Epithelial cell of proximal tubule (primary cell): ENCODE measurements at regions not wholly inside any gene's neighbourhood (a gene's known extent, or its start where the extent isn't known, plus 50 kb on each side); places are given as distances from the start of the nearest gene placed in this dataset.

Source experiments
- DNase-seq: peaks from one replicate; pipeline ENCODE4 v3.0.0-alpha.2; 2011; ENCODE audit warnings: low read depth
- H3K4me3 ChIP-seq: 2 replicates; pipeline ENCODE4 v1.5.1; 2011; ENCODE audit warnings: low read depth, mild to moderate bottlenecking, low read length
- TF ChIP-seq, protein P1 (sequence below): conservative IDR thresholded peaks from 2 replicates; pipeline ENCODE4 v1.5.1; 2012; ENCODE audit warnings: low read depth, mild to moderate bottlenecking, low read length

DNA sequence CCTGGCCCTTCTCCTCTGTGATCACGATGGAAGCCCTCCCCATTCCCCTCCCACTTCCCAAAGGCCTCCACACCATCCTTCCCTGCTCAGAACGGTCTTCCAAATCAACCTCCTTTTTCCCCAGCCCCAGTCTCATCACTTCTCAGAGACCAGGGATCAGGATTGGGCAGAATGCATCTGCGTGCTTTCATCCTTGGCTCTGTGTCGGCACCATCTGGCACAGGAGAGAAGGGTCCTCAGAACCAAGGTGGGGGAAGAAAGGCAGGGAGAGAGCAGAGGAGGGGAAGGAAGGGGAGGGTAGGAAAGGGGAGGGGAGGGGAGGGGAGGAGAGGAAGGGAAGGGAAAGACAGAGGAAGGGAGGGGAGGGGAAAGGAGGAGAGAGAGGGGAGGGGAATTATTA is 52.4 kb upstream of the FICD start:
- H3K4me3 ChIP-seq: no peak overlapping the region
- TF ChIP-seq, protein P1, sequence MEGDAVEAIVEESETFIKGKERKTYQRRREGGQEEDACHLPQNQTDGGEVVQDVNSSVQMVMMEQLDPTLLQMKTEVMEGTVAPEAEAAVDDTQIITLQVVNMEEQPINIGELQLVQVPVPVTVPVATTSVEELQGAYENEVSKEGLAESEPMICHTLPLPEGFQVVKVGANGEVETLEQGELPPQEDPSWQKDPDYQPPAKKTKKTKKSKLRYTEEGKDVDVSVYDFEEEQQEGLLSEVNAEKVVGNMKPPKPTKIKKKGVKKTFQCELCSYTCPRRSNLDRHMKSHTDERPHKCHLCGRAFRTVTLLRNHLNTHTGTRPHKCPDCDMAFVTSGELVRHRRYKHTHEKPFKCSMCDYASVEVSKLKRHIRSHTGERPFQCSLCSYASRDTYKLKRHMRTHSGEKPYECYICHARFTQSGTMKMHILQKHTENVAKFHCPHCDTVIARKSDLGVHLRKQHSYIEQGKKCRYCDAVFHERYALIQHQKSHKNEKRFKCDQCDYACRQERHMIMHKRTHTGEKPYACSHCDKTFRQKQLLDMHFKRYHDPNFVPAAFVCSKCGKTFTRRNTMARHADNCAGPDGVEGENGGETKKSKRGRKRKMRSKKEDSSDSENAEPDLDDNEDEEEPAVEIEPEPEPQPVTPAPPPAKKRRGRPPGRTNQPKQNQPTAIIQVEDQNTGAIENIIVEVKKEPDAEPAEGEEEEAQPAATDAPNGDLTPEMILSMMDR: no peak
- DNase-seq: no peak

DNA sequence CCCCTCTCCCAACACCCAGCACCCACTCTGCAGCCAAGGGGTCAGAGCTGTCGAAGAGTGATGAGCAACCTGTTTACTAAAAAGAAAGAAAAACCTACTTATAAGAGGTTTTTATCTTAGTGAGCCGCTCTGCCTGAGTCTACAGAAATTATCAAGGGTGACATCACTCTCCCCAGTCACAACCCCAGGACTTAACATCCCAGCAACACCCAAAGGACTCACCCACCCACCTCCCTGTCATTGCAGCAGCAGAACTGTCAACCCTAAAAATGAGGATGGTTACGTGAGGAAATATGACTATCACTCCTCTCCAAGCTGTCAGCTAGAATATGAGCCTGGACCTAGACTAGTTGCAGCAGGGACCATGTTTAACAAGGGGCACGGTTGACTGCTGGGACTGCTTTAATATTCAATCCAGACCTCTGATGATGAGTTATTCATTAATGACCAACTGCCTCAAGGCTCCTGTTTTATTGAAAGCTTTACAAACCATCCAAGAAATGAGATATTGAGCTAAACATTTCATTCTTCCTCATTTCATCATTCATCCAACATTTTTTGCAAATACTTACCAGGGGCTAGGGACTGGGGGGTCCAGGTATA is 53.9 kb upstream of the FICD start:
- TF ChIP-seq, protein P1: no peak
- H3K4me3 ChIP-seq: no peak overlapping the region
- no peak for DNase-seq

DNA sequence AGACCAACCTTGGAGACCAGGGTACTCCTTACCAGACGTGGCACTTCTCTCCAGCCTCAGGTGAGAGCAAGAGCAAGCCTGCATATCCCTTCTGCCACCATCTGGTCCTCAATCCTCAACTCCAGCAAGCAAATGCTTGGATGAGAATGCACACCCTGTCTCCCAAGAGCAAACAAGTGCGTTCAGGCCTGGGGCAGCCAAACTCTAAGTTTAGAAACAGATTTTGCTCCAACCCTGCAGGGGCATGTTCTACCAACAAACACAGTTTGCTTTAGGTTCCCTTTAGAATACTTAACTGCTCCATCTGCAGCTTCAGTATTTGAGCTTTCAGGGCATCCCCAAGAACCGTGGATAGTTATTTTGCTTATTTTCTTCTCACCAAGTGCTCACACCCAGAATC is 55.9 kb upstream of the FICD start:
- TF ChIP-seq, protein P1: no peak
- H3K4me3 ChIP-seq: no peak overlapping the region
- no peak for DNase-seq

DNA sequence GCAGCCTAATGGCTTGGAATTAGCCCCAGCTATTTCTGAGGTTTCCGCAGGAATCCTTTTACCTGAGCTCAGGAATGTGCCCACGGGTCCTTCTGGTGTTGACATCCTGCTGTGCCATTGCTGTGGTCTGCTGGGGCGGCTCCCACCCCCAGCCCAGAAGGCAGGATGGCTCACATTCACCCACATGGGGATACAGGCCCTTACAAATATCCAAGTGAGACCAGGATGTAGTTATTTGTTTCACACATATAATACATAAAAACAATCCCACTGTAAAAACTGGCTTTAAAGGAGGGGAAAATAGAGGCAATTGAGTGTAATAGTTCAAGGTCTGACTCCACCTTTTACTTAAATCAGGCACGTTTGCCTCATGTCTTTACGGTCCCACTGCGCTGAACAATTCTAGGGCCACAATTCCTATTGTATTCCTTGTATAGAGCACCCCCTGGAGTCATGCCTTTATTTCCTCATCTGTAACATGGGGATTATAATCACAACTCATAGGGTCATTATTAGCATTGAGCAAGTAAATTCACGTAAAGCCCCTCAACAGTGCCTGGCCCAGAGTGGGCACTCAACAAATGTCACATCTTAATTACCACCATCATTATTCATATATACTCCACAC is 57.2 kb upstream of the FICD start:
- H3K4me3 ChIP-seq: no peak overlapping the region
- DNase-seq: no peak
- TF ChIP-seq, protein P1: peak; percentile 17

DNA sequence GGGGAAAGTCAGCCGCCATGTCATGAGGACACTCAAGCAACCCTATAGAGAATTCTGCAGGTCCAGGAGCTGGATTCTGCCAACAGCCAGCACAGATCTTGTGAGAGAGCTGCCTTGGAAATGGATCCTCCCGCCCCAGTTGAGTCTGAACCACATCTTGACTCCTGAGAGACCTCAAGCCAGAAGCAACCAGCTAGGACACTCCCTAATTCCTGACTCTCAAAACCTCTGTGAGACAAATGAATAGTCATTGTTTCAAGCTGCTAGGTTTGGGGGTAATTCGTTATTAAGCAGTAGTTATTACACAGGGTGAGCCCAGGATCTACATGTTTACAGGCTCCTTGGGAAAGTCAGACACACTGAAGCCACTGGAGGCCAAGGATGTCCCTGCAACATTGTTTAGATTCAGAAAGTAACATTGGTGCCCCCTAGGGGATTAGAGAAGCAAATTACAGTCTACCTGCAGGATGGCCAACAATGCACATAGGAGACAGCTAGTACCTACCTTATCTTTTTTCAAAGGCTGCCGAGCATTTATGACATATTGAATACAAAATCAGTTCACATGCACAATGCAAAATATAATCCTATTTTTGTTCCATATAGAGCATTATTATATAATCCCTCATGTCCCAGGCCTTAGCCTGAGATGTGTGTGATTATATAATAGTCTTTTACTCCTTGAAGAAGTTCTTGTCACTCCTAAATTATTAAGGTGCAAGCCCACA is 57.9 kb upstream of the FICD start:
- TF ChIP-seq, protein P1: peak; percentile 81
- no peak for DNase-seq
- H3K4me3 ChIP-seq: no peak overlapping the region

DNA sequence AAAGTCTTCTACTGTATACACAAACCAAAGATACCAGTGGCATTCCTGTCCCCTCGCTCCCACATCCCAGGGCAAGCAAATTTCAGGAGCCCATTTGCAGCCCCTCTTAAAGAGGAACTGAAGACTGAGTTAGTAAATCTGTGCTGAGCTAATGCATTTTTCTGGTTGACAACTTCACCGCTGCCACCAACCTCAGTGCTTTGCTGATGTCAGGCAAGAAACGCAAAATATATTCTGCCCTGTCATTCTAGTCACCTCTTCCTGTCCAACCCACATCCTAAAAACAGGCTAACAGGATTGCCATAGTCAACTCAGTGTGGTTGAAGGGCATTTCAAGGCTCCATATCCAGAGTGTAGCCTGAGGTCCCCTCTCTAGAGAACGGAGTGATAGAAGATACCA is 59.4 kb upstream of the FICD start:
- no peak overlapping the region for H3K4me3 ChIP-seq
- TF ChIP-seq, protein P1: no peak
- DNase-seq: no peak
